ENCODE measurements at regions not wholly inside any gene's neighbourhood (a gene's known extent, or its start where the extent isn't known, plus 50 kb on each side); places are given as distances from the start of the nearest gene placed in this dataset.
"Not testable (repeated sequence)": the region's sequence is repeated elsewhere in the genome, so short reads cannot be mapped to it uniquely, and the experiment has no call there.

DNA sequence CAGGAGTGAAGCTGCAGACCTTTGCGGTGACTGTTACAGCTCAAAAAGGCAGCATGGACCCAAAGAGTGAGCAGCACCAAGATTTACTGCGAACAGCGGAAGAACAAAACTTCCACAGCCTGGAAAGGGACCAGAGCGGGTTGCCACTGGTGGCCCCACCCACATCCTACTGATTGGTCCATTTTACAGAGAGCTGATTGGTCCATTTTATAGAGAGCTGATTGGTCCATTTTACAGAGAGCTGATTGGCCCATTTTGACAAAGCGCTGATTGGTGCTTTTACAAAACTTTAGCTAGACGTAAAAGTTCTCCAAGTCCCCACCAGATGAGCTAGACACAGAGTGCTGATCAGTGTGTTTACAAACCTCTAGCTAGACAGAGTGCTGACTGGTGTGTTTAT, 134.2 kb upstream of the FRG1 start:
- DNase-seq = no peak

DNA sequence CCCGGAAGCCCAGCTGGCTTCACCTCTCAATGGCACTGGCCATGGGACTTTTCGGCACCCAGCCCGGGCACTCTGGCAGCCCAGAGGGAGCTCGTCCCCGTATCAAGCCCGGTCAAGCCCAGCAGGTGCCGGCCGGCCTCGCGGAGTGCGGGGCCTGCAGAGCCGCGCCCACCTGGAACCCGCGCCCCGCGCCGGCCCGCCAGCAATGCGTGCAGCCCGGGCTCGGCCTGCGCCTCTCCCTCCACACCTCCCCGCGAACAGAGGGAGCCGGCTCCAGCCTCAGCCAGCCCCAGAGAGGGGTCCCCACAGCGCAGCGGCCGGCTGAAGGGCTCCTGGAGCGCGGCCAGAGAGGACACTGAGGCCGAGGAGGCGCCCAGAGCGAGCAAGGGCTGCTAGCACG, 133.6 kb upstream of the FRG1 start:
- DNase-seq = no peak

DNA sequence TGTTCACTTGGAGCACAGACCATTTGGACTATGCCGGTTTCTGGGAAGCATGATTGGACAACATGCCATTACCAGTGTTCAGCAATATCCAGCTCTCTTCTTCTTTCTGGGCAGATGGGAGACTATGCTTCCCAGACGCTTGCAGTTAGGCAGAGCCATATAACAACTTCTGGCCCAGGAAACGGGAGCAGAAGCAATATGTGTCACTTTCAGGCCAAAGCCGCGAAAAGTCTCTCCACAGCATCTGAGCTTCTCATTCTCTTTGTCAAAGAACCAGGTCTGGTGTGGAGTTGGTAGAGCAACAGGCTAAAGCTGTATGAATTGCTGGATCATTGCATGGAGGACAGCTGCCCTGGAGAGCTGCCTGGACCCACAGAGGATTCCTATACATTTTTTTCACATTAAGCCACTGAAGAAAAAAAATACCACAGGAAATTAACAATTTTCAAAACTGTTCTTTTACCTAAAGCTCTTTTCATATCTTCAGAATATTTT, 131.4 kb upstream of the FRG1 start:
- DNase-seq = no peak

GRCh38 chr4:189809839-189810238, 130.8 kb upstream of the FRG1 start:
- DNase-seq = no peak

DNA sequence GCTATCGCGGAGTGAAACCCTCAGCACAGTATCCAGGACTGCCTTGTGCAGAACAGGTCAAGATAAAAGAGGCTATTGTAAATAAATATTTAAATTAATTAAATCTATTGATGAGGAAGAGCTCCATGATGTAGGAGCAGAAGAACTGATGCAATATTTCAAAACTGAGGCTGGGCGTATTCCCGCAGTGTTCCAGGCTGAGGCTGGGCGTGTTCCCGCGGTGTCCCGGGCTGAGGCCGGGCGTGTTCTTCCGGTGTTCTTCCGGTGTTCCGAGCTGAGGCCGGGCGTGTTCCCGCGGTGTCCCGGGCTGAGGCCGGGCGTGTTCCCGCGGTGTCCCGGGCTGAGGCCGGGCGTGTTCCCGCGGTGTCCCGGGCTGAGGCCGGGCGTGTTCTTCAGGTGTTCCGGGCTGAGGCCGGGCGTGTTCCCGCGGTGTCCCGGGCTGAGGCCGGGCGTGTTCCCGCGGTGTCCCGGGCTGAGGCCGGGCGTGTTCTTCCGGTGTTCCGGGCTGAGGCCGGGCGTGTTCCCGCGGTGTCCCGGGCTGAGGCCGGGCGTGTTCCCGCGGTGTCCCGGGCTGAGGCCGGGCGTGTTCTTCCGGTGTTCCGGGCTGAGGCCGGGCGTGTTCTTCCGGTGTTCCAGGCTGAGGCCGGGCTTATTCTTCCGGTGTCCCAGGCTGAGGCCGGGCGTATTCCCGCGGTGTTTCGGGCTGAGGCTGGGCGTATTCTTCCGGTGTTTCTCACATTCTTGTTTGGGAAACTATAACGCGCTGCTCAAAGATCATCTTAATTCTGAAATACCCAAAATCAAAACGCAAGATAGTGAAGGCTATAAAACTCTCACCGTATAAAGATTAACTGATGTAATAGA, 130.1 kb upstream of the FRG1 start:
- DNase-seq = not testable (repeated sequence)

GRCh38 chr4:189815404-189816192, 125.1 kb upstream of the FRG1 start:
- DNase-seq = peak; percentile 40

- peak; percentile 81 for DNase-seq
These were observed 118.3 kb upstream of the FRG1 start for GRCh38 chr4:189822326-189822725.

- DNase-seq = no peak
These were observed 117.1 kb upstream of the FRG1 start for GRCh38 chr4:189823591-189823990.

DNA sequence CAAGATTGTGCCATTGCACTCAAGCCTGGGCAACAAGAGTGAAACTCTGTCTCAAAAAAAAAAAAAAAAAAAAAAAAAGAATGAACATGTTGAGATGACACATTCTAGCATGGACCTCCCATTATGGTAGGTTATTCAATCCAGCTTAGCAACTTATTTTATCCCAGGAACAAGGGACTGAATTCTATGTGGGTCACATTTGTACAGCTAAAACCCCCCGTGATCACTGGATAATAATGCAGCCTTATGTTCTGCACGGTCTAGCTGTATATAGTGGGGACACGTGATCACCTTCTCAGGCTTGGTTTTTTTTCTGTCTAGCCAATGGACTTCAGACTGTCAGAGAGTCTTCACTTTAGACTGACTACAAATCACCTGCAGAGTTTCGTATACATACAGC, 115.2 kb upstream of the FRG1 start:
- DNase-seq = no peak

DNA sequence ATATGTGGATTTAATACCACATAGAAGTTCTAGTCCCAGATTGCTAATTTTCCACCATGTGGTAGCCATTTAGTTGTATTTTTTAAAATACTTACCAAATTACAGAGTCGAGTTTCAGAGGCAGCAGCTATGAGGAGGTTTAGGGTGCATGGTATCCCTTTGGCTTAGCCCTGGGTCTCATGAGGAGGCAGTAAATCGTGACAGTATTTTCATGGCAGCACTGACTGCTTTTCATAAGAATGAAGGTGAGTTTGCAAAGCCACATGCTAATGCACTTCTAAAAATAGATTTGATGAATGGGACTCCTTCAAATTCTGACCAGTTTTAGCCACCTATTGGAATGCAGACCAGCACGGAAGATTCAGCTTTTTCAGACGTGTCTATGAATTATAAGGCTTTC, 114.0 kb upstream of the FRG1 start:
- no peak for DNase-seq

GRCh38 chr4:189828081-189828697, 112.5 kb upstream of the FRG1 start:
- DNase-seq = no peak

GRCh38 chr4:189832528-189832927, 108.1 kb upstream of the FRG1 start:
- no peak for DNase-seq

DNA sequence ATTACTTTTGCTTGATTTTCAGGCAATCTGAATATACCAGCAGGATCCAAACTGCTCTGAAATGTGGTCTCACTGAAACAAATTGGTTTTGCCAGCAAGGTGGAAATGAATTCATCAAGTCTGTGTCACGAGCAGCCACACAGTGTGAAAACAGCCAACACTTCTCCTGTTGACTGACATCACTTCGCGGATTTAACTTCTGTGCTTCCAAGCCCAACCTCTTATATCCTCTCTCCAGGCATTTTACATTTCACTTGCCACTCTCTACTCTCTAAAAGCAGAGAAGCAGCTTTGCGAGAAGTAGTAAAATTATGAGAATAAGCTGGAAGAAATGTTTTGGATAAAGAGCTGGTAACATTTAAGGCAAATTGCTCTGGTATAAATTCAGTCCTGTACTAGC, 106.1 kb upstream of the FRG1 start:
- no peak for DNase-seq

GRCh38 chr4:189835505-189835904, 105.2 kb upstream of the FRG1 start:
- DNase-seq = no peak

DNA sequence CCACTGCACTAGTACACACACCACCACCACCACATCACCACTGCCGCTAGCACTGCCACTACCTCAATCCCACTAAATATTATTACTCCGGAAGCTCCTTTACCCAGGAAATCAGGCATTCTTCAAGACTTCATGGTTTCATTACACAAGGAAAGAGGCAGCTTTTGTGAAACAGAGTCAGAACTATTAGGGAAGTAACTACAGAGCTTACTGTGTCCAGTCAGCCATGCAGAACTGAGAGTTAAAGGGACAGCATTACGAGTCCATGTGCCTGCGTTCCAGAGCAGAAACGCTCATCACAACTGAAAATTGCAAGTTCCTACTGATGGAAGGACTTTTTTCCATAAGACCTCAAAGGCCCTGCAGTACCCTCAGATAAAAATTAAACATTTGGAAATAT, 103.2 kb upstream of the FRG1 start:
- no peak for DNase-seq

DNA sequence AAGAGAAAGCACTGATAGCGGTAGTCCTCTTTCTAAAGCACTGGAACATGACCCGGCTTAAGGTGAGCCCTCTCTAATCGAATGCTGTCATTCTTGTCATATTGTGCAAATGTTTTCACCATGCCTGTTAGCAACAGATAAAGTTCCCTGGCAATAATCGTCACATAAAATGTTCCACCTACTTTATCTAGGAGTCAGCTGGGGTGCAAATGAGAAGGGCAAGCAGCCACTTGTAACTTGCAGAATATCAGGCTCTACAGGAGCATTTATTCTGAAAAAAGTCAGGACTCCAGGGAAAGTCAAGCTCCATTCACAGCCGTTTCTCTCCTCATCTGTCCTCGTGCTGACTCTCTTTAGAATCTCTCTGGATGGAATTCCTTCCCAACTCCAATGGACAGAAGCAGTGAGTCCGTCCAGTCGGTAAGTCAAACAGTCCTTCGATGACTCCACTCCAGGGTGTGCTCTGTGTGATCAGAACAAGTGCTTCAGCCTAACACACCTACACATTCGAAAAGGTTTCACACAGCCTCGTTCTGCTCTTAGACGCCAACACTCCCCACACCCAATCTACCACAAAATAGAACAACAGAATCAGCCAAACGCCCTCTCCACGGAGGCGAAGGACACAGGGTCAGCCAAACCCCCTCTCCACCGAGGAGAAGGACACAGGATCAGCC, 101.7 kb upstream of the FRG1 start:
- DNase-seq = no peak

DNA sequence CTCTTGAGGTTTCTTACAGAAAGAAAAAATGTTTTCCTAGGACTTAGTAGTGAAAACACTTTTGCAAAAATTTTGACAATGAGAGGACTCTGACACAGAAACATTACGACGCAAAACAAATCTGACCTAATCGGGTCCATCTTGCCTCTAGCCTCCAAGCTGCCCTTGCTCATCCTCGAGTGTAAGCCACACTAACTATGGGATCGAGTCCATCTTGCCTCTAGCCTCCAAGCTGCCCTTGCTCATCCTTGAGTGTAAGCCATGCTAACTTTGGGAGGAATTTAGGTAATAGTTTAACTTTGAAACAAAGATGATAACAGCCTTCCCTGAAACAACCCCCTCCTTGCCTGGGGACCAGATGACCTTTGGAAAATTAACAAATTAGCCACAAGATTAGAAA, 100.3 kb upstream of the FRG1 start:
- no peak for DNase-seq

GRCh38 chr4:189843413-189844009, 97.2 kb upstream of the FRG1 start:
- DNase-seq = no peak

GRCh38 chr4:189845145-189845846, 95.4 kb upstream of the FRG1 start:
- no peak for DNase-seq

GRCh38 chr4:189846094-189846493, 94.6 kb upstream of the FRG1 start:
- not testable (repeated sequence) for DNase-seq

DNA sequence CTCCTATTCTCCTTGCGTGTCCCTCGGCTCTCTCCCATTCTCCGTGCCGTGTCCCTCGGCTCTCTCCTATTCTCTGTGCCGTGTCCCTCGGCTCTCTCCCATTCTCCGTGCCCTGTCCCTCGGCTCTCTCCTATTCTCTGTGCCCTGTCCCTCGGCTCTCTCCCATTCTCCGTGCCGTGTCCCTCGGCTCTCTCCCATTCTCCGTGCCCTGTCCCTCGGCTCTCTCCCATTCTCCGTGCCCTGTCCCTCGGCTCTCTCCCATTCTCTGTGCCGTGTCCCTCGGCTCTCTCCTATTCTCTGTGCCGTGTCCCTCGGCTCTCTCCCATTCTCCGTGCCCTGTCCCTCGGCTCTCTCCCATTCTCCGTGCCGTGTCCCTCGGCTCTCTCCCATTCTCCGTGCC, 94.1 kb upstream of the FRG1 start:
- not testable (repeated sequence) for DNase-seq

- not testable (repeated sequence) for DNase-seq
These were observed 92.0 kb upstream of the FRG1 start for GRCh38 chr4:189848672-189849071.

All from MV-4-11 (cell line).